Neuronal stem cell (in vitro differentiated cells): ENCODE measurements at regions not wholly inside any gene's neighbourhood (a gene's known extent, or its start where the extent isn't known, plus 50 kb on each side); places are given as distances from the start of the nearest gene placed in this dataset.

Experiments
- DNase-seq: peaks from one replicate; pipeline ENCODE4 v3.0.0-alpha.2; 2013; ENCODE audit warnings: low spot score
- H2AFZ ChIP-seq: one replicate; pipeline ENCODE4 v1.6.1; 2013; ENCODE audit warnings: mild to moderate bottlenecking, low read length, inconsistent platforms
- H2AK5ac ChIP-seq: 2 replicates; pipeline ENCODE4 v1.6.1; 2013; ENCODE audit warnings: low read depth, mild to moderate bottlenecking, inconsistent platforms, low read length, moderate library complexity, mixed read lengths
- H2BK120ac ChIP-seq: 2 replicates; pipeline ENCODE4 v1.6.1; 2013; ENCODE audit warnings: low read depth, mild to moderate bottlenecking, inconsistent platforms, low read length, moderate library complexity, mixed read lengths
- H2BK12ac ChIP-seq: one replicate; pipeline ENCODE4 v1.6.1; 2013; ENCODE audit warnings: low read length, inconsistent platforms
- H2BK15ac ChIP-seq: 2 replicates; pipeline ENCODE4 v1.6.1; 2013; ENCODE audit warnings: mild to moderate bottlenecking, low read length, inconsistent platforms, mixed read lengths
- H2BK5ac ChIP-seq: one replicate; pipeline ENCODE4 v1.6.1; 2013; ENCODE audit warnings: inconsistent platforms, mild to moderate bottlenecking, low read length, moderate library complexity
- H3K14ac ChIP-seq: one replicate; pipeline ENCODE4 v1.6.1; 2013; ENCODE audit warnings: low read length, inconsistent platforms
- H3K18ac ChIP-seq: 2 replicates; pipeline ENCODE4 v1.6.1; 2013; ENCODE audit warnings: low read length, inconsistent platforms
- H3K23ac ChIP-seq: 2 replicates; pipeline ENCODE4 v1.6.1; 2013; ENCODE audit warnings: low read depth, mild to moderate bottlenecking, mixed read lengths, low read length, inconsistent platforms; ENCODE audit not compliant: poor library complexity
- H3K27ac ChIP-seq: replicated peaks from 3 replicates; pipeline ENCODE4 v1.5.1; 2013; ENCODE audit warnings: low read length, inconsistent platforms
- H3K27me3 ChIP-seq, 3 experiments: 2 replicates each; pipeline ENCODE4 v1.6.1; 2013; ENCODE audit warnings: low read length in 3 of 3, mild to moderate bottlenecking in 2 of 3, inconsistent platforms in 1 of 3, low read depth in 1 of 3, mixed read lengths in 1 of 3, moderate library complexity in 1 of 3; ENCODE audit not compliant: control insufficient read depth in 3 of 3, insufficient read depth in 3 of 3
- H3K36me3 ChIP-seq, 2 donors: replicated peaks in 1 of 2; 2 replicates each; pipeline ENCODE4 v1.6.1; 2013; ENCODE audit warnings: low read length in 2 of 2; ENCODE audit not compliant: control insufficient read depth in 2 of 2, insufficient read depth in 2 of 2
- H3K4ac ChIP-seq: 2 replicates; pipeline ENCODE4 v1.6.1; 2013; ENCODE audit warnings: inconsistent platforms, mild to moderate bottlenecking, low read length, moderate library complexity
- H3K4me1 ChIP-seq, 2 donors: 1 replicate in 1 of 2; 2 replicates in 1 of 2; pipeline ENCODE4 v1.6.1; 2013; ENCODE audit warnings: low read length in 2 of 2, low read depth in 1 of 2; ENCODE audit not compliant: control insufficient read depth in 2 of 2, insufficient read depth in 1 of 2
- H3K4me2 ChIP-seq: one replicate; pipeline ENCODE4 v1.6.1; 2013; ENCODE audit warnings: mild to moderate bottlenecking, low read length, inconsistent platforms; ENCODE audit not compliant: insufficient read depth, poor library complexity, severe bottlenecking
- H3K4me3 ChIP-seq, 2 donors: 2 replicates each; pipeline ENCODE4 v1.5.1; 2013; ENCODE audit warnings: low read length in 2 of 2, mild to moderate bottlenecking in 2 of 2, inconsistent platforms in 1 of 2, moderate library complexity in 1 of 2
- H3K79me1 ChIP-seq: one replicate; pipeline ENCODE4 v1.6.1; 2013; ENCODE audit warnings: low read depth, mild to moderate bottlenecking, inconsistent platforms, low read length, moderate library complexity
- H3K9ac ChIP-seq: one replicate; pipeline ENCODE4 v1.6.1; 2013; ENCODE audit warnings: mild to moderate bottlenecking, low read depth, low read length, inconsistent platforms; ENCODE audit not compliant: poor library complexity
- H3K9me3 ChIP-seq, 2 donors: replicated peaks in 1 of 2; 2 replicates each; pipeline versions ENCODE3 to v1.6.1; 2013; ENCODE audit warnings: low read length in 2 of 2, mild to moderate bottlenecking in 2 of 2, inconsistent platforms in 1 of 2, low read depth in 1 of 2, mixed read lengths in 1 of 2, moderate library complexity in 1 of 2; ENCODE audit not compliant: control insufficient read depth in 2 of 2, insufficient read depth in 1 of 2
- H4K8ac ChIP-seq: one replicate; pipeline ENCODE4 v1.6.1; 2013; ENCODE audit warnings: low read depth, mild to moderate bottlenecking, inconsistent platforms, low read length, moderate library complexity
- H4K91ac ChIP-seq: one replicate; pipeline ENCODE4 v1.6.1; 2013; ENCODE audit warnings: low read length, low read depth, mild to moderate bottlenecking, inconsistent platforms; ENCODE audit not compliant: poor library complexity
- WGBS, 2 donors: extraction: QIAGEN DNeasy Blood & Tissue Kit; methylation state at CpG; one replicate each; pipeline ENCODE4 v1.1.7; 2013; ENCODE audit warnings: missing lambda C conversion rate in 2 of 2, mixed read lengths in 1 of 2; ENCODE audit not compliant: insufficient read length in 2 of 2, insufficient replicate concordance in 1 of 2; ENCODE audit errors: extremely low coverage in 2 of 2; 5-methylcytosine and 5-hydroxymethylcytosine counted together

GRCh38 chrX:39820938-39821708 is 276.6 kb downstream of the BCOR start:
- peaks cover 15 to 18% of the 10 kb centered on the region in 2 donors for H3K4me1 ChIP-seq
- no peak overlapping the region for H3K4ac ChIP-seq
- peak overlapping the region; percentile 33 for H3K4me2 ChIP-seq
- H3K14ac ChIP-seq, result no peak overlapping the region
- peaks cover 0 to 3% of the 10 kb centered on the region in 2 donors for H3K9me3 ChIP-seq
- H3K36me3 ChIP-seq, result no peaks in the 10 kb centered on the region
- H2BK12ac ChIP-seq, result no peak overlapping the region
- no peaks in the 10 kb centered on the region for H3K27me3 ChIP-seq
- no peaks in the 10 kb centered on the region for H3K79me1 ChIP-seq
- H3K27ac ChIP-seq, result peak overlapping the region; percentile 61
- peak overlapping the region; percentile 64 for H3K18ac ChIP-seq
- no peak overlapping the region for H3K23ac ChIP-seq
- no peak overlapping the region for H2BK120ac ChIP-seq
- peak; percentile 51 for DNase-seq
- H2BK15ac ChIP-seq, result no peak overlapping the region
- H2AFZ ChIP-seq, result peak overlapping the region; percentile 48
- no peak overlapping the region for H4K91ac ChIP-seq
- no CpG with 5 or more reads among the region's 98 CpGs for WGBS, 2 donors
- no peak overlapping the region for H2AK5ac ChIP-seq
- no peak overlapping the region for H3K9ac ChIP-seq
- no peak overlapping the region for H4K8ac ChIP-seq
- H3K4me3 ChIP-seq, result peak overlapping the region in 1 of 2 donors; percentile 58
- H2BK5ac ChIP-seq, result no peak overlapping the region

DNA sequence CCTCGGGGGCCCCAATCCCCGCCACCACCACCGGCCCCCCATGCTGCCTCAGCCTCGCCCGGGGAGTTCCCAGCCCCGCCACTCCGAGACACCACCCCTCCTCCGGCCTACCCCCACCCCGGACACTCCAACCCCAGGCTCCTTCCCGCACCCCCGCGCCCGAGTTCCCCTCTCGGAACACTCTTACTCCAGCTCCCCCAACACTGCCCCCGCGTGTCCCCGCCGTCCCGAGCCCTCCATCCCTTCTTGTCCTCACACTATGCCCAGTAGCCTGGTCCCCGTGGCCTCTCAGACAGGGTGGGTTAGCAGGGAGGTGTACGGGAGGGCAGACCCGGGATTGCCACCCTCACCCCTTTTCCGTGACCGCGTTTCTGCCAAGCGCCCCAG is 276.1 kb downstream of the BCOR start:
- Histone ChIP-seq H3K27ac (peak overlapping the region; percentile 46), H3K18ac (peak overlapping the region; percentile 64), H2BK5ac (no peak overlapping the region), H3K36me3 (no peaks in the 10 kb centered on the region), H3K4me2 (peak overlapping the region; percentile 33), H4K8ac (no peak overlapping the region), H3K9ac (peak overlapping the region; percentile 70), H2AFZ (no peak overlapping the region), H3K4ac (no peak overlapping the region), H3K4me1 (peaks cover 11 to 13% of the 10 kb centered on the region in 2 donors), H3K27me3 (no peaks in the 10 kb centered on the region), H3K14ac (no peak overlapping the region), H2BK15ac (no peak overlapping the region), H2BK120ac (no peak overlapping the region), H2BK12ac (peak overlapping the region; percentile 90), H3K23ac (no peak overlapping the region), H2AK5ac (peak overlapping the region; percentile 28), H3K79me1 (no peaks in the 10 kb centered on the region), H4K91ac (no peak overlapping the region), H3K9me3 (peaks cover 0 to 3% of the 10 kb centered on the region in 2 donors), H3K4me3 (no peak overlapping the region)
- DNase-seq, result no peak
- no CpG with 5 or more reads among the region's 26 CpGs for WGBS, 2 donors

- no CpG with 5 or more reads among the region's 15 CpGs for WGBS, 2 donors
- Histone ChIP-seq H3K9me3 (peaks cover 0 to 3% of the 10 kb centered on the region in 2 donors), H3K79me1 (no peaks in the 10 kb centered on the region), H3K4ac (no peak overlapping the region), H3K4me1 (peaks cover 10 to 11% of the 10 kb centered on the region in 2 donors), H3K23ac (no peak overlapping the region), H3K27ac (no peak overlapping the region), H3K4me3 (no peak overlapping the region), H2BK120ac (no peak overlapping the region), H3K14ac (no peak overlapping the region), H2AFZ (no peak overlapping the region), H3K36me3 (no peaks in the 10 kb centered on the region), H4K91ac (no peak overlapping the region), H2BK5ac (no peak overlapping the region), H2AK5ac (no peak overlapping the region), H3K27me3 (no peaks in the 10 kb centered on the region), H3K4me2 (no peak overlapping the region), H2BK15ac (no peak overlapping the region), H3K18ac (peak overlapping the region; percentile 64), H4K8ac (no peak overlapping the region), H2BK12ac (no peak overlapping the region), H3K9ac (no peak overlapping the region)
- no peak for DNase-seq
Measured at GRCh38 chrX:39822133-39822748, 275.5 kb downstream of the BCOR start.

DNA sequence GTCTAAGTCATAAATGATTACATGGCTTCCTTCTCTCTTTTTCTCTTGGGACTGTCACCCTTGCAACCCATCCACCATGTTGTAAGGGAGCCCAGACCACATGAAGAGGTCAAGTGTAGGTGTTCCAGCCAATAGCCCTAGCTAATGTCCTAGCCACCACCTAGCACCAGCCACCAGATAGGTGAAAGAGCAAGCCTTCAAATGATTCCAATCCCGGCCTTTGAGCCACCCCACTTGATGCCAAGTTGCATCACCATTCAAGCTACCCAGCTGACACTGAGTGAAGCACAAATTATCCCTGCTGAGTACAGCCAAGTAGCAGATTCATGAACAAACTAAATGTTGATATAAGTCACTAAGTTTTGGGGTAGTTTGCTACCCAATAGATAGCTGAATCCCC is 274.3 kb downstream of the BCOR start:
- no peaks in the 10 kb centered on the region for H3K27me3 ChIP-seq
- H3K14ac ChIP-seq, result no peak overlapping the region
- no peaks in the 10 kb centered on the region for H3K79me1 ChIP-seq
- DNase-seq, result no peak
- H2BK12ac ChIP-seq, result no peak overlapping the region
- no CpG with 5 or more reads among the region's 1 CpG for WGBS, 2 donors
- no peaks in the 10 kb centered on the region for H3K36me3 ChIP-seq
- no peak overlapping the region for H4K8ac ChIP-seq
- no peak overlapping the region for H3K27ac ChIP-seq
- no peak overlapping the region for H3K4ac ChIP-seq
- no peak overlapping the region for H4K91ac ChIP-seq
- peaks cover 3 to 6% of the 10 kb centered on the region in 2 donors for H3K4me1 ChIP-seq
- H2BK15ac ChIP-seq, result no peak overlapping the region
- H3K9me3 ChIP-seq, result peaks cover 0 to 3% of the 10 kb centered on the region in 2 donors
- no peak overlapping the region for H3K18ac ChIP-seq
- no peak overlapping the region for H3K4me2 ChIP-seq
- no peak overlapping the region for H2AK5ac ChIP-seq
- H3K4me3 ChIP-seq, result no peak overlapping the region
- no peak overlapping the region for H2AFZ ChIP-seq
- H2BK120ac ChIP-seq, result no peak overlapping the region
- H3K9ac ChIP-seq, result no peak overlapping the region
- H2BK5ac ChIP-seq, result no peak overlapping the region
- H3K23ac ChIP-seq, result no peak overlapping the region
